ENCODE measurements at regions not wholly inside any gene's neighbourhood (a gene's known extent, or its start where the extent isn't known, plus 50 kb on each side); places are given as distances from the start of the nearest gene placed in this dataset.

GRCh38 chr2:41399437-41400087 lies 648.3 kb upstream of the PKDCC start:
- TF ChIP-seq TAF1 (conservative IDR thresholded peaks at IDR 0.05) (no peak), CTCF (IDR thresholded peaks at IDR 0.05; ENCODE audit: low read depth, low read length, missing input control) (no peak), EGR1 (IDR thresholded peaks at IDR 0.05; ENCODE audit: low read depth in 2 of 2) (no peak), HNF4G (IDR thresholded peaks at IDR 0.05) (no peak), ATF3 (IDR thresholded peaks at IDR 0.05) (no peak), FOXA1 (IDR thresholded peaks at IDR 0.05) (no peak), RAD21 (IDR thresholded peaks at IDR 0.05) (no peak), YY1 (IDR thresholded peaks at IDR 0.05) (no peak)
